ENCODE measurements at regions not wholly inside any gene's neighbourhood (a gene's known extent, or its start where the extent isn't known, plus 50 kb on each side); places are given as distances from the start of the nearest gene placed in this dataset.

DNA sequence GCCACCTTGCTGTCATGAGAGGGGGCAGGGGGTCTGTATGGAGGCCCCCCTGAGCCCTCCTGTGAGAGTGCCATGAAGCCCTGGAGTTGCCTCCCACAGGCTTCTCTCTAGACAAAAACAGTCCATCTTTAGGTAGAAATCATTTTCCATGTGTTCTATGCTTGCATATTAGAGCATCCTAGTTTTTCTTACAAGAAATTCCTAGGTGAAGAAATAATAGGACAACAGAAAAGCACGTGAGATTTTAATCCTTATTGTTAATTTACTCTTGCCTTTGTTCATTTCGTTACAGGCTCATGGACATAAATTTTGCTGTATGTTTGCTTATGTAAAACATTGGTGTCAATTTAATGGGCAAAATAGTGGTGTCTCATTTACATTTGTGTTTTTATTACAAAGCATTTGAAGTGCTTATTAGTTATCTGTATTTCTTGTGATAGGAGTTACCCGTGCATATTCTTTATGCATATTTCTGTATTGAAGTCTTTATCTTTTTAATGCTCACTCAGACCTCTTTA is 336.9 kb upstream of the RAB6C start:
- DNase-seq: no peak

- DNase-seq: no peak
Measured at GRCh38 chr2:129645335-129645734, 334.1 kb upstream of the RAB6C start.

- DNase-seq: no peak
Measured at GRCh38 chr2:129646107-129646506, 333.4 kb upstream of the RAB6C start.

GRCh38 chr2:129653246-129653645 is 326.2 kb upstream of the RAB6C start:
- no peak for DNase-seq

GRCh38 chr2:129654331-129654730 is 325.1 kb upstream of the RAB6C start:
- no peak for DNase-seq

GRCh38 chr2:129656081-129656598 is 323.3 kb upstream of the RAB6C start:
- no peak for DNase-seq

DNA sequence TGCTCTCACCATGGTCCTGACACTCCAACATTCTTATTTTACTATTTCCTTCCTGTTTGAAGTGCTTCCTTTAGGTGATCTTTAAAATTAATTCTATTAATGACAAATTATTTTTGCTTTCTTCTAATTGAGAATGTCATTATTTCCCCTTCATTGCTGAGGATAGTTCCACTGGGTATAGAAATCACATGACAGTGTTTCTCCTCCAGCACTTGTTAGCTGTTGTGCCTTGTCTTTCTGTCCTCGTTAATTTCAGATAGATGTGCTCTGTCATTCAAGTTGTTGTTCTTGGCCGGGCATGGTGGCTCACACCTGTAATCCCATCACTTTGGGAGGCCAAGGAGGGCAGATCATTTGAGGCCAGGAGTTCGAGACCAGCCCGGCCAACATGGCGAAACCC is 321.0 kb upstream of the RAB6C start:
- no peak for DNase-seq

DNA sequence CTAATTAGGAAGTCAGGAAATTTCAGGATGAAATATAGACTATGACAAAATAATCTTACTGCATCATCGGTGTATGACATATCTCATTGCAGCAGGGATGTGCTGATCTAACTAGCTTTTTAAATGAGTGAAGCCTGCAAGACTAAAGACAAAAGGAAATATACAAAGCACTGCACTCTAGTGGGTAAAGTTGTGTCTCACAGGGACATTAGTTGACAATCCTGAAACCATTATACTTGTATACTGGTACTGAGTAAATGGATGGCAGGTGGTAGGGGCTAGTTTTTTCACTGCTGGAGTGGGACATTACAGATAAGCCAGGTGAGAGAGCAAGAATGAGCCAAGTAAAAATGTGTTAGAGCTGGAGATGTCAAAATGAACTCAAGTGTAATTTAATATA is 317.5 kb upstream of the RAB6C start:
- no peak for DNase-seq

- DNase-seq: no peak
Measured at GRCh38 chr2:129667577-129667976, 311.9 kb upstream of the RAB6C start.

DNA sequence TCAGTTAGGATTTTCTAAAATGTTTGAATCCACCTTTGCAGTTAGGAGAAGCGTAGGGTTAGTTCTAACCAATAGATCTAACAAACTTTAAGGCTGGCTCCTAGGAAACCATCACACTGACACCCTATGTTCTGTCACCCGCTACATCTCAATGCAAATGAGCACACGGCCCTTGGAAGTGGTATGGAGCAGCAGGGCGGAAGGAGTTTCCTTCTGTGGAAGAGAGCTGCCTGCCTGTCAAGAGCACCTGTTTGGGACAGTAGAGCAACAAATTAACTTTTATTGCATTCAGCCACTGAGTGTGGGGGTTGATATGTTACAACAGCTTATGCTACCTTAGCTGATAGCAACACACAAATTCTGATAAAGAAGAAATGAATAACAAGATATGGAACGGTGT is 306.9 kb upstream of the RAB6C start:
- DNase-seq: no peak

DNA sequence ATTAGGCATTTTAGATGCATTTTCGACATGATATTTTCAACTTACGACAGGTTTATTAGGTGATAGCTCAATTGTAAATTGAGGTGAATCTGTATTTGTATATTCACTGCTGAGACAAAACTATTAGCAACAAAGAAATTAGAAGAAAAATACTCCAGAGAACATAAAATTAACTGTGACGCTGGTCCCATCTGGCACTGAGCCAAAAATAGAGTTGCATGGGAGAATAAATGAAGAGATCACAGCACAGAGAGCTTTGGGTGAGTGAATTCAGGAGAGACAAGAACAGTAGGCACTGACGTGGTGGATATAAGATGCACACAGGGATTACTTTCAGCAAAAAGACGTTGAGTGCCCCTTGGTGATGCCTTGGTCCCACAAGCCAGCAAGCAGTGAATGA is 306.2 kb upstream of the RAB6C start:
- DNase-seq: no peak

GRCh38 chr2:129673847-129674711 is 305.4 kb upstream of the RAB6C start:
- DNase-seq: no peak

DNA sequence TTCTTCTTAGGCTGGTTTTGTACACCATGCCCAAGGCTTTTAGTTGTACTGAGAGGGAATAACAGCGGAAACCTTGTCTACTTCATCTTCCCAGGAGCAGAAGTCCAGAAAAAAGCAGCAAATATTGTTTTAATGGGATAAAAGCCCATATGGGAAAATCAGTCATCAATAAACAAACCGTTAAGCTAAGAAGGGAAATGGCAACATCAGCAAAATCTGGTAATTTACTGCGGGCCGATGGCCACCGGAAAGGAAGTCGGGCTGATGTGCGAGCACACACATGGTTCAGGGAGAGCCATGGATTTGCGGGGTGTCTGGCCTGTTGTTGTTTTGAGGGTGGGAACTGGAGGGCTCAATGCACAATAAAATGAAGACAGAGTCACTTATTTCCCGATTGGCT is 300.7 kb upstream of the RAB6C start:
- no peak for DNase-seq

DNA sequence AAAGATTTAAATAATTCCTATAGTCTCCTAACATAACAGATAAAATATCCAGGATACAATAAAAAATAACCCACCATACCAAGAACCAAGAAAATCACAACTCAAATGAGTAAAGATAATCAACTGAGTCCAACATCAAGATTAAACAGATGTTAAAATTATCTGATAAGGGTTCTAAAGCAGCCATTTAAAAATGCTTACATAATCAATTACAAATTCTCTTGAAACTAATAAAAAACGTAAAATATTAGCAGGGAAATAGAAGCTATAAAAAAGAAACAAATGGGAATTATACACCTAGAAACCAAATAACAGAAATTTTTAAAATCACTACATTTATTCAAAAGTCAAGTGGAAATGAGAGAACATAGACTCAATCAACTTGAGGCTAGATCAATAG is 297.7 kb upstream of the RAB6C start:
- no peak for DNase-seq

DNA sequence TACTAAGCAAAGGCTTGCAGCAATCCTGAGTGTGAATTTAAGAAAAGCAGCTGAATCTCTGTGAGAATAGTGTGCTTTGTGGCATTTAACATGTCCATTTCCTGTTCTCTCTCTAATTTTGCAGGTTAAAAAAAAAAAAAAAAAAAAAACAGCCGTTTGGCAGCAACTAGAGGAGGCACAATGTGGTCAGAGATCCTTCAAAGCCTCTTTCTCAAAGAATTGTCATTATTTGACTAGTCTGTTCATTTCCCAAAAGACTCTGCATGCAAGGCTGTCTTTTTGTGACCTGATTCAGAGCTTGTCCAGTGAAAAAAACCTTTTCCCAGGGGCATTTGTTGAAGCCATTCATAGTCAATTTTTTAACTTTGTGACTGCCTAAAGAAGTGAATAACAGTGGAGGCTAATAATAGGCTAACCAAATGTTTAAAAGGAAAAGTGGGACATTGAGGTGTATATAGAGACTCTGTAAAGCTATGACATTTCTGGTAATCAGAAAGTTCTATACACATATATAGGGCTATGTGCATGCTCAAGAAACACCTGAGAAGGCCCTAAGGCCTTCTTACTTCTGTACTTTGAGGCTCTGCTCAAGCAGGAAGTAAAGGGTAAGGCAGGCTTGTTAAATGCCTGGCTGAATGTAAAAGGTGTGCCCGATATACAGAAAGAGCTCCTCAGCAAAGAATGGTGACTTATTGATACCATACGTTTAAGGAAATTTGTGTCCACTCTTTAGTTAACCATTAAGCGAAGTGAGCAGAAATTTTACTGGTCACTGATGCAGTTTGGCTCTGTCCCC is 289.6 kb upstream of the RAB6C start:
- DNase-seq: no peak

- DNase-seq: no peak
Measured at GRCh38 chr2:129695496-129695895, 284.0 kb upstream of the RAB6C start.

DNA sequence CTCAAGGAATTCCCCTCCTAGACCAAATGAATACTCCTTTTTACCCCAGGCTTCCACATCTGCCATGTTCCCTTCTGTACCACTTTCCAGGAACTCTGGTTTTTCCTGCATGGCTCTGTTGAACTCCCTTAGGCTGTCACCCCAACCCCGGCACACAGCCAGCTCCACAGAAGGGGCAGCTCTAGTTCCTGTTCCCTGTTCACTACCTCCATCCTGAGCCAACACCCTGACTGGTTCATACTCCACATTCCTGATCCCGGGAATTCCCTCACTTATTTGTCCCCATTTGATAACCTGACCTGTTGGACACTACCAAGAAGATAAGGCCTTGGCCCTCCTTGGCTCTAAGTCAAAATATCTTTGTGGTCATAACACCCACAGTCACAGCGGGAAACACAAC is 280.9 kb upstream of the RAB6C start:
- no peak for DNase-seq

DNA sequence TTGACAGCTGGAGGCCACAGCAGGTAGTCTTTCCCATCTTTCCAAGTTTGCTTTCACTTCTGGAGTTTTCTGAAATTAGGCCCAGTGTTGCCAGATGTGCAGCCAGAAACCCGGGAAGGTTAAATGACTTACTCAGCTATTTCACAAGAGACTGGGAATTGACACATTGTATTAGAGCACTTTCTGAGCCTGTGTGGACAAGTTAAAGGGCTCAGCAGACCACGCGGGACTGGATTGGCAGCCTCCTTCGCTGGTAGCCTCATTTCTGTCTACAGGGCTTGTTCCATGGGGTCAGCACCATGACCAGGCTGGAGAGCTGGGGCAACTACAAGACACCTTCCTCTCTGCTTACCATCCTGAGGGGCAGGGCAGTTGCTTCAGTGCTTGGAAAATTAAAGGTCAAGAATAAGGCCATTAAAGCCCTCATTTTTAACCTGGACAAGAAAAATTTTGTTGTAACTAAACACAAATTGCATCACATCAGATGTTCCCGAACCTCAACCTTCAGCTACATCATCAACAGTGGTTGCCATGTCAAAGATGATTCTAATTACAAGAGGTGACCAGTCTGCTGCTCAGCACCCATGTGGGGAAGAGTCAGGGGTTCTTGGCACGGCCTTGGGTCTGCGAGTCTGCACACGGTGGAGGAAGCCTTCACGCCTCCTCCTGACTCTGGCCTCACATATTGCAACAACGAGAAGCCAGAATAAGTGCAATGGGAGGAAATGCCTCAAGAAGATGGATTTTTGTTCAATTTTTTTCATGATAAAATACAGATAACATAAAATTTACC is 279.5 kb upstream of the RAB6C start:
- DNase-seq: no peak

DNA sequence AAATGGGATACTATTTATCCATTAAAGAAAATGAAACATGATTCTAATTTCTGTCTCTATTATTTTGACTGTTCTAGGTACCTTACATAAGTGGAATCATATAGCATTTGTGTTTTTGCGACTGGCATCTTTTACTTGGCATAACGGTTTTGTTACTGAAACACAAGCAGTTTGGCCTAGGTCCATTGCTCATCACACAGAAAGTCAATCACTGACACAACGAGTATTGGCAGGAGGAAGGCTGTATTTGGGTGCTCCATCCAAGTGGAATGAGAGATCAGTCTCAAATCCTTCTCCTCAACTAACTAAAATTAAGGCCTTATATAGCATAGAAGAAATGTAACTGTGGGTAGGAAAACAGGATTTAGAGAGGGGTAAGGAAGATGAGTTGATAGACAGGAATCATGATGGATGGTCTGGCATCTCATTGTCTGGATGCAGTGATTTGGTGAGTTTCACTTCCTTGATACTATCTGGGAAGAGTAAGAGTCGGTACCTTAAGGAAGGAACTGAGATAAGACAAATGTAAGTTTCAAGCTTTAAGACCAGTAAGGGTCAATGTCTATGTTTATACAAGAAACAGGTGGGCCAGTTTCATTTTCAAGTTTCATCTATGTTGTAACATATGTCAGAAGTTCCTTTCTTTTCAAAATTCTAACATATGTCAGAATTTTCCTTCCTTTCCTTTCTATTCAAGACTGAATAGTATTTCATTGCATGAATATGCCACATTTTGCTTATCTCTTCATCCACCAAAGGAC is 276.9 kb upstream of the RAB6C start:
- no peak for DNase-seq

DNA sequence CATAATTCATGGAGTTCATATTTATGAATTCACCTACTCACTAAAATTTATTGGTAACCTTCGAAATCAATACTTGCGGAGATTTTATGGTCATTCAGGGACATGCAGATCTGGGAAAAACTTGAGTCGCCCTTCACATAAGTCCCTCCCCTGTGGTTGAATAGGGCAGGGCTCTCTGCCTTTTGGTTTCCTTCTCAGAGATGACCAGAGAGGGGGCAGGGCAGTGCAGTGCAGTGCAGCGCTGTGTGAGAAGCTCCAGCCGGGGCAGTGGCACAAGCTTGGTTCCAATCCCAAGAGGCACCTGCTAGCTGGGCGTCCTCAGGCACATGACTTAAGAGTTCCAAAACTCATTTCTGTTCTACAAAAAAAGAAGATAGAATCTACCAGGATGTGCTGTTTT is 274.4 kb upstream of the RAB6C start:
- DNase-seq: no peak

DNA sequence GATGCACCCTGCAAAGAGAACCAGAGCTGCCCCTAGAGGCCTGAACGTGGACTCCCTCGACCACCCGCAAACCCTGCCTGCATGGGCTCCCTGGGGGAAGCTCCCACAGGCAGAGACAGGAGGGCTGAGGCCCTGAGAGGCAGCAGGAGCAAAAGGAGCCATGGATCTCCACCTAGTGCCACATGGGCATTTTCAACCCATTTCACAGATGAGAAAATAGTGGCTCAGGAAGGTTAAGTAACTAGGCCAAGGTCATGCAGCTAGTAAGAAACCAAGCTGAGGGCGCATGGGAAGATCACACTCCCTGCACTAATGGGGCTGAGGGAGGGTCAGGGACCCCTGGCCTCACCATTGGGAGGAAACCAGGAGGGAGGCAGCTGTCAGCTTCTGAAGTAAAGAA is 271.7 kb upstream of the RAB6C start:
- no peak for DNase-seq
